Transverse colon (tissue), 3 donors: ENCODE measurements at regions not wholly inside any gene's neighbourhood (a gene's known extent, or its start where the extent isn't known, plus 50 kb on each side); places are given as distances from the start of the nearest gene placed in this dataset.

ENCODE experiments used
- EP300 ChIP-seq: sonication (generic); formaldehyde crosslinking; IDR thresholded peaks from one replicate; pipeline ENCODE4 v1.6.1; 2017; ENCODE audit warnings: antibody characterized with exemption, low read depth
- POLR2A ChIP-seq: fragments of 450-650 bp; IDR thresholded peaks from one replicate; pipeline ENCODE4 v1.6.1; 2016; ENCODE audit warnings: antibody characterized with exemption, mild to moderate bottlenecking, moderate library complexity
- TF ChIP-seq, protein P1 (sequence below), 5 experiments: fragments of 200-600 bp in 3 of 5; fragments of 450-650 bp in 2 of 5; sonication (generic) in 3 of 5; IDR thresholded peaks; 1 replicate in 2 of 5; 2 replicates in 3 of 5; pipeline ENCODE4 v1.5.1; 2016 to 2017; ENCODE audit warnings: antibody characterized with exemption in 5 of 5, inconsistent platforms in 3 of 5, mild to moderate bottlenecking in 2 of 5, moderate library complexity in 1 of 5

DNA sequence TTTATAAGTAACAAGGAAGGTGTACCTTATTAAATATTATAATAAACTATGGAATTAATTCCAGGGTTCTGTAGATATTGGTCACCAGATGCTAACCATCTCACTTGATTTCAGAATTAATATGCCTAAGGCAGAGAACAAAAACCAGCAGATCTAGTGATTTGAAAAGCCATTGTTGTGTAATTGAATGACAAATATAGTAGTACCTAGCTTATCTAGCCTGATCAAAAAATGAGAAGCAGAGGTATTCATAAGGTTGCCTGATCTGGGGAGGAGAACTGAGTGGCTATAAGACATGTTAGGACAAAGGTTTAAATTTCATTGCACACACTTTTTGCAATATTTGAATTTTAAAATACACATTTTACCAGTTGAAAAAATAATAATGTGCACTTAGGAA is 132.0 kb upstream of the UBE2E3 start:
- TF ChIP-seq POLR2A (no peak), EP300 (no peak)
- TF ChIP-seq, protein P1, sequence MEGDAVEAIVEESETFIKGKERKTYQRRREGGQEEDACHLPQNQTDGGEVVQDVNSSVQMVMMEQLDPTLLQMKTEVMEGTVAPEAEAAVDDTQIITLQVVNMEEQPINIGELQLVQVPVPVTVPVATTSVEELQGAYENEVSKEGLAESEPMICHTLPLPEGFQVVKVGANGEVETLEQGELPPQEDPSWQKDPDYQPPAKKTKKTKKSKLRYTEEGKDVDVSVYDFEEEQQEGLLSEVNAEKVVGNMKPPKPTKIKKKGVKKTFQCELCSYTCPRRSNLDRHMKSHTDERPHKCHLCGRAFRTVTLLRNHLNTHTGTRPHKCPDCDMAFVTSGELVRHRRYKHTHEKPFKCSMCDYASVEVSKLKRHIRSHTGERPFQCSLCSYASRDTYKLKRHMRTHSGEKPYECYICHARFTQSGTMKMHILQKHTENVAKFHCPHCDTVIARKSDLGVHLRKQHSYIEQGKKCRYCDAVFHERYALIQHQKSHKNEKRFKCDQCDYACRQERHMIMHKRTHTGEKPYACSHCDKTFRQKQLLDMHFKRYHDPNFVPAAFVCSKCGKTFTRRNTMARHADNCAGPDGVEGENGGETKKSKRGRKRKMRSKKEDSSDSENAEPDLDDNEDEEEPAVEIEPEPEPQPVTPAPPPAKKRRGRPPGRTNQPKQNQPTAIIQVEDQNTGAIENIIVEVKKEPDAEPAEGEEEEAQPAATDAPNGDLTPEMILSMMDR (IDR thresholded peaks at IDR 0.05), result no peak
